HG02970 (cell line): ENCODE measurements at regions not wholly inside any gene's neighbourhood (a gene's known extent, or its start where the extent isn't known, plus 50 kb on each side); places are given as distances from the start of the nearest gene placed in this dataset.
"Not testable (repeated sequence)": the region's sequence is repeated elsewhere in the genome, so short reads cannot be mapped to it uniquely, and the experiment has no call there.

Experiments
- ATAC-seq: cut with Tn5 transposase; IDR thresholded peaks from one replicate; pipeline ENCODE4 v1.9.1; 2021; ENCODE audit warnings: mild to moderate bottlenecking, moderate library complexity, moderate number of reproducible peaks; ENCODE audit not compliant: unreplicated experiment, low FRiP score

DNA sequence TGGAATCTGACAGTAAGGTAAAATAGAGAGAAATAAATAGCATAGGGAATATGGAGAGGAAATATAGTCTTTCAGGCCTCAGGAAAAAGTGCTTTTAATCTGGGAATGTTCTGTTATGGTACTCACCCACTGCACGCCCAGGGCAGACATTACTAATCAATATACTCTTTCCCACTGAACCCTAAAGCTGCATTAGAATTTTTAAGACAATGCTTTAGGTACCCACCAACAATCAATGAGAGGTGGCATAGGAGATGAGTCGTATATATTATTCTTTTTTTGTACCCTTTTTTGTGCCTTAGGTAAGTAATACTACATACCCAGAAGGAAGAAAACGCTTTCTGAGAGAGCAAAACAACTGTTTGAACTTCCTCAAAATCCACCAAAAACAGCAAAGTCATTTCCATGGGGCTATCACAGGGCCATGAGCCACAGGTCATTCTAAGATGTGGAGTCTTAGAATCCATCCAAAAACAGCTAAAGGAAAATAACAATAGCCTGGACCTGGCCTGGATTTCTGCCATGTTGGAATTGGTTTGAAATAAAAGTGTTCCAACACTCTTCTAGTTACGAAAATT, 542.1 kb downstream of the XYLT1 start:
- no peak for ATAC-seq

DNA sequence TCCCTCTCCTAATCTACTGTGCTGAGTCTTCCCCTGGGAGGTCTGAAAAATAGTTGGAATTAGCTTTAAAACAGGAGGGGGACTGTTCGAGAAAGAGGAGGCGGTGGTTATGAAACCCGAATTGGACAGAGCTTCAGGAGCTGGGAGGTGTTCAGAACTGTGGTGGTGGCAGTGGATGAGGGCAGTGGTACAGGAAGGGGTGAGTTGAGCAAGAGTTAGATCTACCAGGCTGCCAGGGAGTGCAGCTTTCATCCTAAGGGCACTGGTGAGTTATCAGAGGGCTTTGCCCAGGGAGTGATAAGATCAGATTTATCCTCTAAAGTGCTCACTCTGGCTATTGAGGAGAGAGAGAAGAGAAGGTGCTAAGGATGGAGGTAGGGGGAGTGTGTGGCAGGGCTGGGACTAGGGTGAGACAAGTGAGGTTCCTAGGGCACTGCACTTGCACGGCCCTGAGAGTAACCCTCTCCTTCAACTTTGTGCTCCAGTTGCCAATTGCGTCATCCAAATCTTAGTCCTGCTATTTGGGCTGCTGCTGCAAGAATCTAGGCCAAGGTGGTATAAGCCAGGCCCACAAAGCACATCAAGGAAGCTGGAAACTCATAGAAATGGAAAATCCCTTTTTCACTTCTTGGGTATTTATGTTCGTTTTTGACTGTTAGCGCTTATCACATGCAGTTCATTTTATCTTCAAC, 540.3 kb downstream of the XYLT1 start:
- ATAC-seq = no peak

DNA sequence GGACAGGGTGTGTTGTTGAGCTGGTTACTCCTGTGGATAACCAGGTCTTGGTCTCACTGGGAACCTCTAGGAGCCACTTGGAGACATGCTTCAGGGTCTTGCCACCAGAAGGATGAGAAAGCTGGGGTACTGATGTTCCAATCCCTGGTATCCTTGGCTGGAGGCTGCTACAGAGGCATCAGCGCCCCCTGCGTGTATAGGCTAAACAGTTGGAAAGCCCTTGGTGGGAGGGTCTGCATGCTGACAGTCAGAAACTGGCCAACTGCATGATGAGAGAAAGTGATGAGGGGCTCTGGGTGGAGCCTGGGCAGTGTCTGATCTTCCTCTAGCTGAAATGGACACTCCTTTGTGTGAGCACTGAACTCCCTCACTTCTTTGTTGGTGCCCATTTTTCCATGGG, 536.9 kb downstream of the XYLT1 start:
- no peak for ATAC-seq

- no peak for ATAC-seq
These were observed 536.1 kb downstream of the XYLT1 start for GRCh38 chr16:16934660-16935059.

DNA sequence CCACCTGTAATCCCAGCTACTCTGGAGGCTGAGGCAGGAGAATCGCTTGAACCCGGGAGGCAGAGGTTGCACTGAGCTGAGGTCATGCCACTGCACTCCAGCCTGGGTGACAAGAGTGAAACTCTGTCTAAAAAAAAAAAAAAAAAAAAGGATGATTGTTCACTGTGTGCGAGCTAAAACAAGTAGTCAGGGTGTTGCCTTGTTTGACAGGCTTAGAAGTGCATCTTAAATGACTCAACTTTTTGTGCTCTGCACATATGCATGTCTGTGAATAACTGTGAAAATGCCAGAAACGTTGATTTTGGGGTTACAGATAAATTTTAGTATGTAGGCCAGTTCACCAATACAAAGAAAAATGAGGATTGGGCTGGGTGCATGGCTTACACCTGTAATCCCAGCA, 534.9 kb downstream of the XYLT1 start:
- ATAC-seq = not testable (repeated sequence)

DNA sequence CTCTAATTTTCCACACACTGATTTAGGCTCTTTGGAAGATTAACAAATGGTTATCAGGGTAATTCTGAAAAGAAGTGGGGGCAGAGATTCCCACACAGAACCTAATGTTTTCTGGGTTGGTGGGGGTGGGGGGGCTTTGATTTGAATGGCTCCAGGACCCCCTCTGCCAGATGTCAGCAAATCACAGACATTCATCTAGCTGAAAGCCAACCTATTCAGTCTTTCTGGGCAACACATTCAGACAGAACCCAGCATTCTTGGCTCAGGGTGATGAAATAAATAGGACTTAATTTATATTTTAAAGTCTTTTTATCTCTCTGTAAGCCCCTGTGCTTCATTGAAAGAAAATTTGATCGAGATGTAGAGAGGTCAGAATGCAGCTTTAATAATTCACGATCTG, 533.2 kb downstream of the XYLT1 start:
- no peak for ATAC-seq

GRCh38 chr16:16938009-16938408, 532.8 kb downstream of the XYLT1 start:
- ATAC-seq = no peak

GRCh38 chr16:16938980-16939379, 531.8 kb downstream of the XYLT1 start:
- no peak for ATAC-seq

DNA sequence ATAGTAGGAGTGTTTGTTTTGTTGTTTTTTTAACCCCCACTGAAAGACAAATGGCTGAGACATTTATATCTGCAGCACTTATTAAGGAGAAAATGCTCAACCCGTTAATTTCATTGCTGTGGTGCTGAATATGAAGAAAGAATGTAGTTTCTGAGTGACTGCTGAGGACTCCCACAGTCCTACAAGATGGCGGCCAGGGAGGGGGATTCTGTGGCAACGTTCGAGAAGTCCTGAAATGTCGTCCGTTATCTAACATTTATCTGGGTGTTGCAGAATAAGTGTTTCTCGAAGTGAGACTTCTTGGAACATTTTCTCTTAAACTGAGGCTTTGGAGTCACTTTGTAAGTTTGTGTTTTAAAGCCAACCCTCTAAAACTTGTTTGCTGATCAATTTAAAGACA, 530.4 kb downstream of the XYLT1 start:
- no peak for ATAC-seq

DNA sequence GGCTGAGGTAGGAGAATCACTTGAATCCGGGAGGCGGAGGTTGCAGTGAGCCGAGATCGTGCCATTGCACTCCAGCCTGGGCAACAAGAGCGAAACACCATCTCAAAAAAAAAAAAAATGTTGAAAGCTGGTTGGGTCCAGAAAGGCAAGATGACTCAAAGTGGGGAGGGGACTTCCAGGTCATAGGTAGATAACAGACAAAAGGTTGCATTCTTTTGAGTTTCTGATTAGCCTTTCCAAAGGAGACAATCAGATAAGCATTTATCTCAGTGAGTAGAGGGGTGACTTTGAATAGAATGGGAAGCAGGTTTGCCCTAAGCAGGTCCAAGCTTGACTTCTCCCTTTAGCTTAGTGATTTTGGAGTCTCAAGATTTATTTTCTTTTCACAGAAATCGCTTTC, 527.9 kb downstream of the XYLT1 start:
- not testable (repeated sequence) for ATAC-seq

GRCh38 chr16:16945207-16945606, 525.6 kb downstream of the XYLT1 start:
- no peak for ATAC-seq

- no peak for ATAC-seq
These were observed 514.4 kb downstream of the XYLT1 start for GRCh38 chr16:16956376-16956775.

DNA sequence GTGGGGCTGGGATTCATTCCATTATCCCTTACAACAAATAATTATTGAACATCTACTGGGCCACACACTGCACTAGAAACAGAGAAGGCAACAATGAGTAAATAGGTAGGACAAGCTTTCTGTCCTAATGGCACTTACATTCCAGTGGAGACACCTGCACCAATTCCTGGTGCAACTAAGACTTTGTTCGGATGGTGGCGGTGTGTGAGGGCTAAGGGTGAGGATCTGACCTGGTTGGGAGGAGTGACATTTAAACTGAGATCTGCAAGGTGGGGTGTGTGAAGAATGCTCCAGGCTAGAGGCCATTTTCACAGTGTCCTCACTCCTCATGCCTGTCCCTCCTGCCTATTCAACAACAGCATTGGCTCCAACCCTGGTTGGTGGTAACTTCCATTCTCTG, 510.0 kb downstream of the XYLT1 start:
- ATAC-seq = no peak

- ATAC-seq = no peak
These were observed 504.3 kb downstream of the XYLT1 start for GRCh38 chr16:16966439-16966838.

DNA sequence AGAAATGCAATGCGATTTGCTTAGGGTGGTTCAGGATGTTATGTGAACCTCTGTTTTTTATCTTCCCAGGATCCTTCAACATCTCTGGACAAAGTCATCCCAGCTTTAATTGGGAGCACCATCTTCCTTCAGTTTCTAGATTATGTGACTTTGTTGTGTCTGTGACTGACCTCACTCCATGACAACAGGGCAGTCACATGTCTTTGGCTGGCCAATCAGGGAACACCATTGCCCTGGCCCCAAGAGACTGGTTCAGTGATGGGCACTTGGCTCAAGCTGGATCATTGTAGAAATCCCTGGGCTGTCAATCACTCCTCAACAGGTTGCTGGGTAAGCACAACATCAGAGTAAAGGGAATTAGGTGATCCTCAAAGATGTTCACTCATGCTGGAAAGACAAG, 499.7 kb downstream of the XYLT1 start:
- no peak for ATAC-seq

GRCh38 chr16:16972831-16973230, 497.9 kb downstream of the XYLT1 start:
- ATAC-seq = no peak

DNA sequence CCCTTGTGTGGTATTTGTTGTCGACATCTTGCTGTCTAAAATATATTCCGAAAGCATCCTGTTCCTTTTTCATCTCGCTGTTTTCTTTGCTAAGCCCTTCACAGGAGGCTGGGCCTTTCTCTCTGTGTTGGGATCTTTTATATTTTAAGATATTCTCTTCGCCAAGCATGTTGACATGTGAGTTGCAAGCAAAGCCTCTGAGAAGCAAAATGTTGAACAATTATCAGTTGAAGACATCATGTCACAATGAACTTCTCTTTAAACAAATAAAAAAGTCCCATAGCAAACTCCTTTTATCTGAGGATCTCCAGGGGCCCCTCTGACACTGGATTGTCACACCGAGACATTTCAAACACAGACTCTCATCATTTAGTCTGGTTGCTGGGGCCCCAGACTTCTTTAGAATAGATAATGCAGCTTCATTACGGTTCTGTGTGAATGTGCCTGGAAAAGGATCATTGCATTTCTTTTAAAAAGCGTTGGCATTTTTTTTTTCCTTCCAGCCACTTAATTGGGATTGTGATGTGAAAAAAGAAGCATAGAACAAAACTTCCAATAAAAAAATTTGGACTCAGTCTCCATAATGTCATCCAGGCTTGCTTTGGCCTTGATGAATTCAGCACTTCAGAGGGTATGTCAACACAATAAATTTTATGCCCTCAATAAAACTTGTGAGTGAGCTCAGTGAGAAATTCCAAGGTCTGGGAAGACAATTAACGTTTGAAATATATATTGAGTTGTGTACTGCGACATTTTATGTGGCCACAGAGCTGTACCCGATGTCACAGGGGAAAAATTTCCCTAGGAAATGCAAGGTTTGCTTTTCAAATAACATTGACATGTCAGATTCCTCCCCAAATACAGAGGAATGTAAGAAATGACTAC, 496.8 kb downstream of the XYLT1 start:
- no peak for ATAC-seq

GRCh38 chr16:16982614-16983013, 488.1 kb downstream of the XYLT1 start:
- ATAC-seq = no peak

DNA sequence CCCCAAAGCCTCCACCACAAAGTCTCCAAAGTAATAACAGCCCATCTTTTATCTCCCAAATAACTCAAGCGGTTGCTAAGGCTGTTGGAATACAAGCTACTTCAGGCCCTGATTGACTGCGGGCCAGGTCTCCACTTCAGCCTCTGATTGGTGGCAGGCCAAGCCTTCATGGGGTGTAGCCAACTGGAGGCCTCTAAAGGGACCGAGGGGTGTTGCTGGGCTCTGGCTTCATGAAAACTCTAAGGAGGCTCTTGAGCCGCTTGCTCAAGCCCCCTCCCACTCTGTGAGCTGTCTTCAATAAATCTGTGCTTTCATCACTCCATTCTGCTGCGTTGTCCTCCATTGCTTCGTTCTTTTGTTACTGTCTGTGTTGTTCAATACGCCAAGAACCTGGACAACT, 487.2 kb downstream of the XYLT1 start:
- no peak for ATAC-seq

- ATAC-seq = not testable (repeated sequence)
These were observed 486.7 kb downstream of the XYLT1 start for GRCh38 chr16:16984091-16984490.

DNA sequence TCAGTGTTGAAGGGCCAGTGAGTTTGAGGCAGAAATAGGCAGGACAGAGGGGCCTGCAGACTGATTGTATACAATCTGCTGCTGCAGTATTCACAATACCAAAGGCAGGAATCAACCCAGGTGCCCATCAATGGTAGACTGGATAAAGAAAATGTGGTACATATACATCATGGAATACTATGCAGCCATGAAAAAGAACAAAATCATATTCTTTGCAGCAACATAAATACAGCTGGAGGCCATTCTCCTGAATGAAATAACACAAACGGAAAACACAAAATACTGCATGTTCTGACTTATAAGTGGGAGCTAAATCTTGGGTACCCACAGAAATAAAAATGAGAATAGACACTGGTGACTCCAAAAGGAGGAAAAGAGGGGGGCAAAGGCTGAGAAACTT, 485.1 kb downstream of the XYLT1 start:
- ATAC-seq = no peak

GRCh38 chr16:16988963-16989362, 481.8 kb downstream of the XYLT1 start:
- no peak for ATAC-seq
